ENCODE measurements at regions not wholly inside any gene's neighbourhood (a gene's known extent, or its start where the extent isn't known, plus 50 kb on each side); places are given as distances from the start of the nearest gene placed in this dataset.
"Not testable (repeated sequence)": the region's sequence is repeated elsewhere in the genome, so short reads cannot be mapped to it uniquely, and the experiment has no call there.

DNA sequence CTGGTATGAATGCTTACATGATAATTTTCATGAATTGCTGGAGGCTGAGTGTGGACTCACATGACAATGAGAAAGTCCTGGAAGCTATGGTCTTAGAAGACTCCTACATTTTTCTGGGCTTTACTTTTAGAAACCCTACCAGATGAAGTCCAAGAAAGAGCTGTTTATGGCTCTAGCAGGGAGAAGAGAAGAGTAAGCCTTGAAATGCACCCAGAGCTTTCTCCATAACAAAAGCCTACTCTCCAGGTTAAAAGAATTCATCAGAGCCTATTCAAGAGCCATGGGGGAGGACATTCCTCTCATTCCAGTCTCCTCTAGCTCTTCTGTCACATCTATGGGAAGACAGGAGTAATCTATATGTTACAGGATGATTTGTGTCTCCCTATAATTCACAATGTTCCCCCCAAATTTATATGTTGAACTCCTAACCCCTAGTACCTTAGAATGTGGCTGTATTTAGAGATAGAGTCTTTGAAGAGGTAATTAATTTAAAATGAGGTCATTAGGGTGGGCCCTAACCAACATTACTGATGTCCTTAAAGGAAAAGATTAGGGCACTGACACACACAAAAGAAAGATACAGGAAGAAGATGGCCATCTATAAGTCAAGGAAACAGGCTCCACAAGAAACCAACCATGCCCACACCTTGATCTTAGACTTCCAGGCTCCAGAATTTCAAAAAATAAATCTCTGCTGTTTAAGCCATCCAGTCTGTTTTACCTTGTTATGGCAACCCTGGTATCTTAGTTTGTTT is 193.8 kb upstream of the PTER start:
- no peak overlapping the region for H3K4me3 ChIP-seq (ENCODE audit: low read depth, low read length)
- DNase-seq (ENCODE audit: low read depth): no peak
- TF ChIP-seq, protein P1, sequence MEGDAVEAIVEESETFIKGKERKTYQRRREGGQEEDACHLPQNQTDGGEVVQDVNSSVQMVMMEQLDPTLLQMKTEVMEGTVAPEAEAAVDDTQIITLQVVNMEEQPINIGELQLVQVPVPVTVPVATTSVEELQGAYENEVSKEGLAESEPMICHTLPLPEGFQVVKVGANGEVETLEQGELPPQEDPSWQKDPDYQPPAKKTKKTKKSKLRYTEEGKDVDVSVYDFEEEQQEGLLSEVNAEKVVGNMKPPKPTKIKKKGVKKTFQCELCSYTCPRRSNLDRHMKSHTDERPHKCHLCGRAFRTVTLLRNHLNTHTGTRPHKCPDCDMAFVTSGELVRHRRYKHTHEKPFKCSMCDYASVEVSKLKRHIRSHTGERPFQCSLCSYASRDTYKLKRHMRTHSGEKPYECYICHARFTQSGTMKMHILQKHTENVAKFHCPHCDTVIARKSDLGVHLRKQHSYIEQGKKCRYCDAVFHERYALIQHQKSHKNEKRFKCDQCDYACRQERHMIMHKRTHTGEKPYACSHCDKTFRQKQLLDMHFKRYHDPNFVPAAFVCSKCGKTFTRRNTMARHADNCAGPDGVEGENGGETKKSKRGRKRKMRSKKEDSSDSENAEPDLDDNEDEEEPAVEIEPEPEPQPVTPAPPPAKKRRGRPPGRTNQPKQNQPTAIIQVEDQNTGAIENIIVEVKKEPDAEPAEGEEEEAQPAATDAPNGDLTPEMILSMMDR (IDR thresholded peaks at IDR 0.05; ENCODE audit: low read depth, low read length, missing control alignments): no peak

DNA sequence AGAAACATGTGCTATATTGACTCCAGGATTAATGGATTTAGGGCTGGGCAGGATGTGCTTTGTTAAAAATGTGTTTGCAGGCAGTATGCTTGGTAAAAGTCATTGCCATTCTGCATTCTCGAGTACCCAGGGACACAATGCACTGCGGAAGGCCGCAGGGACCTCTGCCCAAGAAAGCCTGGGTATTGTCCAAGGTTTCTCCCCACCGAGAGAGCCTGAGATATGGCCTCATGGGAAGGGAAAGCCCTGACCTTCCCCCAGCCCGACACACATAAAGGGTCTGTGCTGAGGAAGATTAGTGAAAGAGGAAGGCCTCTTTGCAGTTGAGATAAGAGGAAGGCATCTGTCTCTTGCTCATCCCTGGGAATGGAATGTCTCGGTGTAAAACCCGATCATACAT is 186.7 kb upstream of the PTER start:
- not testable (repeated sequence) for DNase-seq (ENCODE audit: low read depth); H3K4me3 ChIP-seq (ENCODE audit: low read depth, low read length)

DNA sequence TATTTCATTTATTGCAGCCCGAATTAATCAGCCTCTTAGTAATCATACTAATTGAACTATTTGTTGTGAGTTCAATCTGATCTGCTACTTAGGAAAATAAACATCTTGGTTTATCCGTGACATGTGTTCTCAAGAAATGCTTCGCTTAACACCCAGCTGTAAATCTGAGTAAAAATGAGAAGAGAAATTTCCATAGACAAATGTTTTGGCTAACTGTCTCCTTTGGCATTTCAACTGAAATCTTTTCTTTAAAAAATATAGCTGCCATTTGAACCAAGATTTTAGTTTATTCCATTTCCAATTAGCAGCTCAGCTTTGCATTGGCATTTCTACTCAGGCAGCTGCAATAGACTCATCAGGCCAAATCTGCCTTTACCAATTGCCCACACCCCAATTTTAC is 180.5 kb upstream of the PTER start:
- DNase-seq (ENCODE audit: low read depth): no peak
- no peak overlapping the region for H3K4me3 ChIP-seq (ENCODE audit: low read depth, low read length)
- TF ChIP-seq, protein P1 (IDR thresholded peaks at IDR 0.05; ENCODE audit: low read depth, low read length, missing control alignments): no peak

DNA sequence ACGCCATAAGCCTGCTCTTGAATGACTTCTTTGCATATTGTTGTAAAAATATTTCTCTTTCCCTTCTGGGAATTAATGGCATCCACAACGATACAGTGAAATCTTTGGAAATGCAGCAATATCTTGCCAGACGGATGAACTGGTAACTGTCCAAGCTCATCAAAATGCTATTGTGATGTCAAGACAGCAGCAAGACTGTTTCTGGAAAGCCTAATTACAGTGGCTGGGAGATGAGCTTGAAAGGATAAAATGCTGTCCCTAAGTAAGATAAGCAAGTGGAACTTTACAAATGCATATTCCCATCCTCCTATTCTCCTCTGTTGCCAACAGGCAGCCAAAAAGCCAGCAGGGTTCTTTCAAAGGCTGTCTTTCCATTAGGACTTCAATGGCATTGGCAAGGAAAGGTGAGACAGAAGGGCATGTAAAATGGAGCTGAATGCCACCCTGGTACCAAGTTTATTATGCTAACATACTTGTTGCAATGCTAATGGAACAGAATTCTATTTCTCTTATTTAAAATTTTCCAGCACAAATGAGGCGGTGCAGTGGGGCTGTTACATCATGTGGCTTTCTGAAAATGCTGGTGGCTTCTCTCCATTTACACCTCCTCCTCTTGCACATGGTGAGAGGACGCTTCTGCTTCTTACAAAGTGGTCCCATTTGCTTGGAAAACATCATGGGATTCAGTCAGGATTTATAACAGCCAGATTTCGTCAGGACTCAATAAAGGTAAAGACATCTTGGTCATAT is 178.3 kb upstream of the PTER start:
- no peak overlapping the region for H3K4me3 ChIP-seq (ENCODE audit: low read depth, low read length)
- TF ChIP-seq, protein P1 (IDR thresholded peaks at IDR 0.05; ENCODE audit: low read depth, low read length, missing control alignments): no peak
- no peak for DNase-seq (ENCODE audit: low read depth)

DNA sequence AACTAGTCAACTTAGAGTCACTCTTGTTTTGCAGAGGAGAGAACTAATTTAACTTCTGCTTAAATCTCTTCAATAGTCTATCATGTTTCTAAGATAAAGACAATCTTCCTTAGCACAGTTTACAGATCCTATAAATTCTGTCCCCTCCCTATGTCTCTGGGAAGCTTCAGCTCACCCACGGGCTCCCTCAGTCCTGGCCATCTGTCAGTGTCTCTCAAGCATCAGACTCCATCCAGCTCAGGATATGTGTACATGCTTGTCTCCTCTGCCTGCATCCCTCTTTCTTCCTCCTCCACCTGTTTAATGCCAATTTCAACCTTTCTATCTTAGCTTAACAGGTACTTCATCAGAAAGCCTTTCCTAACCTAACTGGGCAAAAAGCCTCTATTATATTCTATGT is 177.1 kb upstream of the PTER start:
- H3K4me3 ChIP-seq (ENCODE audit: low read depth, low read length): no peak overlapping the region
- TF ChIP-seq, protein P1 (IDR thresholded peaks at IDR 0.05; ENCODE audit: low read depth, low read length, missing control alignments): no peak
- no peak for DNase-seq (ENCODE audit: low read depth)

DNA sequence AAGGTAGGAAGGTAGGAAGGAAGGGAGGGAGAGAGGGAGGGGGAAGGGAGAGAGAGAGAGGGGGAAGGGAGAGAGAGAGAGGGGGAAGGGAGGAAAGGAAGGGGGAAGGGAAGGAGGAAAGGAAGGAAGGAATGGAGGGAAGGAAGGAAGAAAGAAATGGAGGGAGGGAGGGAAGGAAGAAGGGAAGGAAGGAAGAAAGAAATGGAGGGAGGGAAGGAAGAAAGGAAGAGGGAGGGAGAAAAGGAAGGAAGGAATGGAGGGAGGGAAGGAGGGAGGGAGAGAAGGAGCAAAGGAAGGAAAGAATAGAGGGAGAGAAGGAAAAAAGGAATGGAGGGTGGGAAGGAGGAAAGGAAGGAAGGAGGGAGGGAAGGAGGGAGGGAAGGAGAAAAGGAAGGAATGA is 176.4 kb upstream of the PTER start:
- no peak for DNase-seq (ENCODE audit: low read depth)
- TF ChIP-seq, protein P1 (IDR thresholded peaks at IDR 0.05; ENCODE audit: low read depth, low read length, missing control alignments): no peak
- H3K4me3 ChIP-seq (ENCODE audit: low read depth, low read length): no peak overlapping the region

DNA sequence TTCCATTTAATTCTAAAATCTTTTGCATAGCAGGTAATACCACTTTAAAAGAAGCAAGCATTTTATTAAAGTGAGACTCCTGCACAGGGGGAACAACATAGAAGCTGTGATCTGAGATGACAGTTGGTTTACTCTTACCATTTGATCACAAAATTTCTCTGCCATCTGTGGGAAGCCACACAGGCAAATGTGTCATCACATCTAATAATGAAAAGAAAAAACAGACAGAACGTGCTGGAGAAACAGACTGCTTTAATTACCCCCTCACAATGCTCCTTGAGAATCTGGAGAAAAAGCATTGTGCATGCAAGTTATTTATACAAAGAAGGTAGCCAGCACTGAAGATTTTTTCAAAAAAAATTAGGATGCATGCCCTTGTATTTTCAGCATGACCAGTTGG is 165.2 kb upstream of the PTER start:
- H3K4me3 ChIP-seq (ENCODE audit: low read depth, low read length): no peak overlapping the region
- no peak for DNase-seq (ENCODE audit: low read depth)
- TF ChIP-seq, protein P1 (IDR thresholded peaks at IDR 0.05; ENCODE audit: low read depth, low read length, missing control alignments): no peak

All from GM12864 (cell line).